HG03175 (cell line): ENCODE measurements at regions not wholly inside any gene's neighbourhood (a gene's known extent, or its start where the extent isn't known, plus 50 kb on each side); places are given as distances from the start of the nearest gene placed in this dataset.

Experiments used
- ATAC-seq: cut with Tn5 transposase; IDR thresholded peaks from one replicate; pipeline ENCODE4 v1.9.1; 2021; ENCODE audit warnings: mild to moderate bottlenecking, moderate library complexity; ENCODE audit not compliant: unreplicated experiment

GRCh38 chr3:154018100-154018696 is 103.0 kb upstream of the ARHGEF26 start:
- peak; percentile 89 for ATAC-seq

DNA sequence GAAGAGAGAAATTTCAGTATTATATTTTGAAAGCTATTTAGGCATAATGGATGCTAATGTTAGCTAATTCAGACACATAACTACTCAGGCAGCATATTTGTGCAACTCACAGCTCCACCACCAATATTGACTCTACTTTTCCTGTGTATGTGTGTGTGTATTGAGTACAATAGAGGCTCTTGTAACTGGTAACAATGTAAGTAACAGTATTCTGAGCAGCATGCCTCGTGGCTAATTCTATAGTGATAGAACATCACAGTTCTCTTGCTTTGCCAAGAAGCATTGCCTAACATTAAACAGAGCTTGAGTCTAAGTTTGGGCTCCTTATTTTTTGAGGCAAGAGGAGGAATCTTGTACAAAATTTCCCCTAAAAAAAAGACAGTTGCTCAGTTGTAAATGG is 98.6 kb upstream of the ARHGEF26 start:
- ATAC-seq: no peak

DNA sequence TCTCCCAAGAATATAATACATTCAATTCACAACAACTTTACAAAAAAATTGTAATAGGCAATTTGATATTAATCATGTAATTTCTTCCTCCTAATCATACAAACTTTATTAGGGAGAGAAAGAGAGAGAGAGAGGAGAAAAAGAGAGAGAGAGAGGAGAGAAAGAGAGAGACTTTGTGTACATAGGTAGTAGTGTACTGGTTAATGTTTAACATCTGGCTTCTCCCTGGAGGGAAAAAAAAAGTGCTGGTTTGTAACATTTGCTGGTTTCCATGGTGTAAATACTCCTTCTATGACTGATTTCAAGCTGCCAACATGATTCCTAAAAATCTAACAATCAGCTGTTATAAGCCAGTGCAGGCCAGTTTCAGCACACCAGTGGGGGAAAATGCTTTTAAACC is 98.0 kb upstream of the ARHGEF26 start:
- ATAC-seq: no peak

GRCh38 chr3:154025007-154025406 is 96.2 kb upstream of the ARHGEF26 start:
- ATAC-seq: no peak

GRCh38 chr3:154029926-154030325 is 91.3 kb upstream of the ARHGEF26 start:
- ATAC-seq: no peak

- ATAC-seq: no peak
These were observed 86.3 kb upstream of the ARHGEF26 start for GRCh38 chr3:154034797-154035330.

- peak; percentile 81 for ATAC-seq
These were observed 80.9 kb upstream of the ARHGEF26 start for GRCh38 chr3:154040283-154040682.

DNA sequence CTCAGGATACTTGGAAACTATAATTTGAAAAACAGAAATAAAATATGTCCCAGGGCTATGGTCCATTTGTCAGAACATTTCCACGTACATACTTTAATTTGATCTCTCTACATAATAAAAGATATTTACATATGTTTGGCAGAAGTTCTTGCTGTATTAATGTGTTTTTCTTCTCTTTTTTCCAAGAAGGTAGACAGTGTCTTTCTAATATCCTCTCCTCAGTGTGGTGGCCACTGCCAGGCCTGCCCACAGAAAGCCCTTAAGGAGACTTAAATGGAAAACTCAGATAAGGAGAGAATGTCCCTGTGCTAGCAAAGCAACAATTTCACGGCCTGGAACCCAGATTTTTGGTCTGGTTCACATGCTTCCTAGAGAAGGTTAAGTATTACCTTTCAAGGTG is 76.5 kb upstream of the ARHGEF26 start:
- no peak for ATAC-seq

GRCh38 chr3:154050216-154050615 is 71.0 kb upstream of the ARHGEF26 start:
- ATAC-seq: no peak

- ATAC-seq: no peak
These were observed 70.4 kb upstream of the ARHGEF26 start for GRCh38 chr3:154050766-154051165.

- ATAC-seq: no peak
These were observed 61.4 kb upstream of the ARHGEF26 start for GRCh38 chr3:154059833-154060232.

DNA sequence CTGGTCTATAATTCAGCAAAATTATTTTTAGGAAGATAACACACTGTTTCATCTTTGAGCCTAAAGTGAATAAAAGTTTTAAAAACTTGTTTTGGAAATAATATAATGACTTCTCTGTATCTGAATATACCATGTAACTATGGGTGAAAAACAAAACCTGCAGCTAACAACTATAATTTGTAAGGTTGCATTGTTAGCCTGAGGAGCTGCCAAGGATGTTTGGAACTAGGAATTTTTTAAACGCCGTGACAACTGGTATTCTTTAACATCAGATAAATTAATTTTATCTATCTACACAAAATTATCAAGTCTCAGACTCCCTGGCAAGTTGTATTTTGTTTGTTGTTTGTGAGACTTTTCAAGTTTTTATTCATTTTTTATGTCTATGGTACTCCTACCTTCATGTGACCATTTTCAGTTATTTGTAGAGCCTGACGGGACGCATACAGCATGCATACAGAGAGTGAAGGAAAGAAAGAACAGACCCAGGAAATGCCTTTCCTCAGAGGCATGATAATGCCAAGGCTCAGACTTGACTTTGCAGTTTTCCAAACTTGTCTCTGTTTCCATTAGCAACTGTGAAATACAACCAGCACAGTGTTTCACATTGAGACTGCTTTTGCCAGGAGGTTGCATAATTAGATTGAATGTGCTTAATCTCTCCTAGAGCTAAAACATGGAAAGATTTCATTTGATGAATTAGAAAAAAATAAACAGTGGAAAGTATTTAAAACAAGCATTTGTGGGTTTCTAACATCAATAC is 60.8 kb upstream of the ARHGEF26 start:
- ATAC-seq: no peak

DNA sequence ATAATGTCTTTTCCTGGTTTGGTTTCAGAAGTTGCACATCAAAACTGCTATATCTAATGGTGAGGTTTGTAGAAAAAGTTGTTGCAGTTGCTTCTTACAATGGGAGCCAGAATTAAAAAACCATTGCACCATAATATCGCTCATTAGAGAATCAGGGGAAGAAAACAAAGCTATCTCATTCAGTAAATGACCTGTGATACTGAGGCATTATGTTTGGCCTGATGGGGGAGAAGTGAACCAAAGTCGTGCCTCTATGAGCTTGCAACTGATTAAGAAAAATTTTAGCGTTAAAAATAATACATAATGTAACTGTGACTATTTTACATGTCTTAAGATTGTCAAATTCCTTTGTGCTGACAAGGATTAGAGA is 60.2 kb upstream of the ARHGEF26 start:
- ATAC-seq: no peak

- ATAC-seq: no peak
These were observed 58.7 kb upstream of the ARHGEF26 start for GRCh38 chr3:154062513-154062912.

- ATAC-seq: no peak
These were observed 50.0 kb upstream of the ARHGEF26 start for GRCh38 chr3:154071146-154071545.
